ENCODE measurements at regions not wholly inside any gene's neighbourhood (a gene's known extent, or its start where the extent isn't known, plus 50 kb on each side); places are given as distances from the start of the nearest gene placed in this dataset.

GRCh38 chr20:19113343-19113930 is 99.0 kb upstream of the SLC24A3 start:
- Mint-ChIP-seq H3K4me3 (no peak overlapping the region), H3K36me3 (no peaks in the 10 kb centered on the region), H3K27ac (no peak overlapping the region), H3K4me1 (no peaks in the 10 kb centered on the region), H3K9me3 (peaks cover 0 to 9% (median 0%) of the 10 kb centered on the region in 7 donors), H3K27me3 (peaks cover 0 to 8% (median 4%) of the 10 kb centered on the region in 3 donors)
- no peak for ATAC-seq (ENCODE audit: low read depth in 2 of 2)
- DNase-seq, result no peak

- no peak for DNase-seq
- Mint-ChIP-seq H3K36me3 (no peaks in the 10 kb centered on the region), H3K27ac (no peak overlapping the region), H3K4me3 (no peak overlapping the region), H3K27me3 (peaks cover 0 to 8% (median 4%) of the 10 kb centered on the region in 3 donors), H3K9me3 (peaks cover 0 to 9% (median 0%) of the 10 kb centered on the region in 7 donors), H3K4me1 (no peaks in the 10 kb centered on the region)
- no peak for ATAC-seq (ENCODE audit: low read depth in 2 of 2)
These were observed 98.0 kb upstream of the SLC24A3 start for GRCh38 chr20:19114410-19114809.

GRCh38 chr20:19115581-19115980 is 96.9 kb upstream of the SLC24A3 start:
- peaks cover 0 to 9% (median 0%) of the 10 kb centered on the region in 7 donors for H3K9me3 Mint-ChIP-seq
- no peaks in the 10 kb centered on the region for H3K4me1 Mint-ChIP-seq
- no peaks in the 10 kb centered on the region for H3K36me3 Mint-ChIP-seq
- no peak overlapping the region for H3K27ac Mint-ChIP-seq
- peaks cover 0 to 8% (median 4%) of the 10 kb centered on the region in 3 donors for H3K27me3 Mint-ChIP-seq
- DNase-seq, result no peak
- no peak for ATAC-seq (ENCODE audit: low read depth in 2 of 2)
- H3K4me3 Mint-ChIP-seq, result no peak overlapping the region

GRCh38 chr20:19120011-19120410 is 92.4 kb upstream of the SLC24A3 start:
- H3K4me3 Mint-ChIP-seq, result no peak overlapping the region
- peaks cover 0 to 9% (median 0%) of the 10 kb centered on the region in 7 donors for H3K9me3 Mint-ChIP-seq
- no peaks in the 10 kb centered on the region for H3K36me3 Mint-ChIP-seq
- H3K4me1 Mint-ChIP-seq, result no peaks in the 10 kb centered on the region
- no peak for ATAC-seq (ENCODE audit: low read depth in 2 of 2)
- H3K27ac Mint-ChIP-seq, result no peak overlapping the region
- no peak for DNase-seq
- peaks cover 4 to 8% (median 5%) of the 10 kb centered on the region in 3 donors for H3K27me3 Mint-ChIP-seq

GRCh38 chr20:19120569-19120968 is 91.9 kb upstream of the SLC24A3 start:
- Mint-ChIP-seq H3K9me3 (peaks cover 0 to 9% (median 0%) of the 10 kb centered on the region in 7 donors), H3K4me3 (no peak overlapping the region), H3K36me3 (no peaks in the 10 kb centered on the region), H3K4me1 (no peaks in the 10 kb centered on the region), H3K27ac (no peak overlapping the region), H3K27me3 (peaks cover 4 to 8% (median 5%) of the 10 kb centered on the region in 3 donors)
- ATAC-seq (ENCODE audit: low read depth in 2 of 2), result no peak
- no peak for DNase-seq

GRCh38 chr20:19121463-19121862 is 91.0 kb upstream of the SLC24A3 start:
- no peak overlapping the region for H3K27ac Mint-ChIP-seq
- peaks cover 4 to 8% (median 5%) of the 10 kb centered on the region in 3 donors for H3K27me3 Mint-ChIP-seq
- ATAC-seq (ENCODE audit: low read depth in 2 of 2), result no peak
- no peak overlapping the region for H3K4me3 Mint-ChIP-seq
- no peaks in the 10 kb centered on the region for H3K4me1 Mint-ChIP-seq
- H3K9me3 Mint-ChIP-seq, result peaks cover 0 to 9% (median 0%) of the 10 kb centered on the region in 7 donors
- H3K36me3 Mint-ChIP-seq, result no peaks in the 10 kb centered on the region
- DNase-seq, result no peak

GRCh38 chr20:19121916-19122315 is 90.5 kb upstream of the SLC24A3 start:
- Mint-ChIP-seq H3K27ac (no peak overlapping the region), H3K4me1 (no peaks in the 10 kb centered on the region), H3K36me3 (no peaks in the 10 kb centered on the region), H3K9me3 (peaks cover 0 to 7% (median 0%) of the 10 kb centered on the region in 7 donors), H3K27me3 (peaks cover 4 to 7% (median 5%) of the 10 kb centered on the region in 3 donors), H3K4me3 (no peak overlapping the region)
- ATAC-seq (ENCODE audit: low read depth in 2 of 2), result no peak
- no peak for DNase-seq

GRCh38 chr20:19122395-19122794 is 90.0 kb upstream of the SLC24A3 start:
- ATAC-seq (ENCODE audit: low read depth in 2 of 2), result no peak
- H3K4me1 Mint-ChIP-seq, result no peaks in the 10 kb centered on the region
- no peak overlapping the region for H3K4me3 Mint-ChIP-seq
- H3K27ac Mint-ChIP-seq, result no peak overlapping the region
- peaks cover 0 to 10% (median 4%) of the 10 kb centered on the region in 3 donors for H3K27me3 Mint-ChIP-seq
- DNase-seq, result no peak
- H3K9me3 Mint-ChIP-seq, result peaks cover 0 to 4% (median 0%) of the 10 kb centered on the region in 7 donors
- H3K36me3 Mint-ChIP-seq, result no peaks in the 10 kb centered on the region

- Mint-ChIP-seq H3K4me3 (no peak overlapping the region), H3K27ac (no peak overlapping the region), H3K9me3 (peaks cover 0 to 4% (median 0%) of the 10 kb centered on the region in 7 donors), H3K36me3 (no peaks in the 10 kb centered on the region), H3K27me3 (peaks cover 0 to 10% (median 0%) of the 10 kb centered on the region in 3 donors), H3K4me1 (no peaks in the 10 kb centered on the region)
- DNase-seq (no peak), ATAC-seq (ENCODE audit: low read depth in 2 of 2) (no peak)
These were observed 86.9 kb upstream of the SLC24A3 start for GRCh38 chr20:19125508-19125907.

- ATAC-seq (ENCODE audit: low read depth in 2 of 2) (no peak), DNase-seq (no peak)
- Mint-ChIP-seq H3K27me3 (peaks cover 0 to 4% (median 0%) of the 10 kb centered on the region in 3 donors), H3K27ac (peak overlapping the region in 1 of 6 donors; percentile 73), H3K4me1 (no peaks in the 10 kb centered on the region), H3K4me3 (no peak overlapping the region), H3K36me3 (no peaks in the 10 kb centered on the region), H3K9me3 (peaks cover 0 to 4% (median 0%) of the 10 kb centered on the region in 7 donors)
These were observed 83.1 kb upstream of the SLC24A3 start for GRCh38 chr20:19129306-19129705.

GRCh38 chr20:19129976-19130612 is 82.3 kb upstream of the SLC24A3 start:
- Mint-ChIP-seq H3K4me1 (no peaks in the 10 kb centered on the region), H3K36me3 (no peaks in the 10 kb centered on the region), H3K27ac (no peak overlapping the region), H3K4me3 (no peak overlapping the region), H3K9me3 (peaks cover 0 to 6% (median 0%) of the 10 kb centered on the region in 7 donors), H3K27me3 (peaks cover 0 to 4% (median 0%) of the 10 kb centered on the region in 3 donors)
- DNase-seq (no peak), ATAC-seq (ENCODE audit: low read depth in 2 of 2) (no peak)

- Mint-ChIP-seq H3K4me1 (no peaks in the 10 kb centered on the region), H3K27ac (no peak overlapping the region), H3K27me3 (peaks cover 0 to 4% (median 0%) of the 10 kb centered on the region in 3 donors), H3K36me3 (no peaks in the 10 kb centered on the region), H3K4me3 (no peak overlapping the region), H3K9me3 (peaks cover 0 to 8% (median 1%) of the 10 kb centered on the region in 7 donors)
- no peak for DNase-seq
- ATAC-seq (ENCODE audit: low read depth in 2 of 2), result no peak
These were observed 81.8 kb upstream of the SLC24A3 start for GRCh38 chr20:19130613-19130984.

- H3K4me1 Mint-ChIP-seq, result no peaks in the 10 kb centered on the region
These were observed 74.8 kb upstream of the SLC24A3 start for GRCh38 chr20:19137641-19138040.

GRCh38 chr20:19138758-19139157 is 73.7 kb upstream of the SLC24A3 start:
- H3K36me3 Mint-ChIP-seq, result peaks cover 0 to 19% of the 10 kb centered on the region in 2 donors
- H3K4me3 Mint-ChIP-seq, result peak overlapping the region in 1 of 8 donors; percentile 6
- no peaks in the 10 kb centered on the region for H3K4me1 Mint-ChIP-seq
- peaks cover 4 to 29% (median 10%) of the 10 kb centered on the region in 7 donors for H3K9me3 Mint-ChIP-seq
- ATAC-seq (ENCODE audit: low read depth in 2 of 2) (no peak), DNase-seq (no peak)
- no peak overlapping the region for H3K27ac Mint-ChIP-seq
- H3K27me3 Mint-ChIP-seq, result peaks cover 0 to 32% (median 5%) of the 10 kb centered on the region in 3 donors

More at GRCh38 chr20:19137641-19138040, 74.8 kb upstream of the SLC24A3 start:
- Mint-ChIP-seq H3K27me3 (peaks cover 0 to 21% (median 5%) of the 10 kb centered on the region in 3 donors), H3K27ac (no peak overlapping the region), H3K36me3 (peaks cover 0 to 19% of the 10 kb centered on the region in 2 donors), H3K4me3 (peak overlapping the region in 1 of 8 donors; percentile 35), H3K9me3 (peaks cover 4 to 28% (median 12%) of the 10 kb centered on the region in 7 donors)
- ATAC-seq (ENCODE audit: low read depth in 2 of 2) (no peak), DNase-seq (no peak)

Measured in naive B cell (primary cell).